HCT116 (cell line): ENCODE measurements at regions not wholly inside any gene's neighbourhood (a gene's known extent, or its start where the extent isn't known, plus 50 kb on each side); places are given as distances from the start of the nearest gene placed in this dataset.

Experiments
- ATAC-seq: fragments of 200-7000 bp; cut with Tn5 transposase; 2 replicates; pipeline ENCODE4 v1.9.1; 2020; ENCODE audit warnings: mild to moderate bottlenecking, moderate library complexity
- BruUV-seq: library from RNA; stranded (reverse); fragments of 400-500 nt; replicated peaks from 2 replicates; lab custom pipeline; 2021; lab: Mats Ljungman, UMichigan
- CTCF ChIA-PET: fragments of 300-600 bp; sonication (Branson Sonifier 250); formaldehyde crosslinking; loops from one replicate; lab custom pipeline; 2021; ENCODE audit warnings: antibody characterized with exemption; lab: Charles Lee
- POLR2A ChIA-PET: fragments of 300-600, 350-600 bp; sonication (Branson Sonifier 250); formaldehyde crosslinking; loops from one replicate; lab custom pipeline; 2021; ENCODE audit warnings: antibody characterized with exemption; lab: Charles Lee
- RAD21 ChIA-PET, 2 experiments: fragments of 300-600 bp; sonication (Branson Sonifier 250); formaldehyde crosslinking; loops; one replicate each; lab custom pipeline; 2023; ENCODE audit warnings: low total read pairs in 2 of 2; ENCODE audit not compliant: uncharacterized antibody in 2 of 2, unreplicated experiment in 2 of 2, low non-redundant PET in 1 of 2; lab: Charles Lee
- DNase-seq: peaks from one replicate; pipeline ENCODE4 v3.0.0-alpha.2; 2010; ENCODE audit warnings: low read depth, low spot score
- H2AFZ ChIP-seq: fragments of 200-600 bp; shearing (Covaris generic), sonication (generic); 2 replicates; pipeline ENCODE4 v1.6.1; 2017; ENCODE audit warnings: low read depth, mixed run types, mixed read lengths, antibody characterized with exemption, low read length; ENCODE audit not compliant: poor library complexity, severe bottlenecking
- H3K27ac ChIP-seq: 2 replicates; pipeline ENCODE4 v1.5.1; 2012; ENCODE audit warnings: low read depth, low read length
- H3K27me3 ChIP-seq: fragments of 200-600 bp; sonication (generic); 2 replicates; pipeline ENCODE4 v1.6.1; 2016; ENCODE audit warnings: mixed run types, low read length, mixed read lengths; ENCODE audit not compliant: insufficient read depth
- H3K36me3 ChIP-seq, 2 experiments: fragments of 200-500 bp in 1 of 2; fragments of 200-600 bp in 1 of 2; sonication (Bioruptor generic) in 1 of 2; sonication (generic) in 1 of 2; 2 replicates each; pipeline versions ENCODE4 v1.5.1 to v1.6.1; 2014 to 2016; ENCODE audit warnings: low read length in 2 of 2, inconsistent platforms in 1 of 2, mixed read lengths in 1 of 2, mixed run types in 1 of 2; ENCODE audit not compliant: insufficient read depth in 2 of 2, control insufficient read depth in 1 of 2
- H3K4me1 ChIP-seq, 2 experiments: fragments of 200-600 bp in 1 of 2; sonication (generic) in 1 of 2; 2 replicates each; pipeline versions ENCODE4 v1.5.1 to v1.6.1; 2012 to 2017; ENCODE audit warnings: low read length in 2 of 2, inconsistent platforms in 1 of 2, mild to moderate bottlenecking in 1 of 2, mixed read lengths in 1 of 2, mixed run types in 1 of 2, moderate library complexity in 1 of 2; ENCODE audit not compliant: insufficient read depth in 2 of 2, control insufficient read depth in 1 of 2
- H3K4me2 ChIP-seq: fragments of 200-600 bp; sonication (generic); 2 replicates; pipeline ENCODE4 v1.6.1; 2017; ENCODE audit warnings: mixed run types, low read length, mixed read lengths
- H3K4me3 ChIP-seq, 2 experiments: fragments of 200-600 bp in 1 of 2; sonication (generic) in 1 of 2; replicated peaks in 1 of 2; 2 replicates each; pipeline ENCODE4 v1.5.1; 2011 to 2016; ENCODE audit warnings: low read length in 2 of 2, control low read depth in 1 of 2, low read depth in 1 of 2, mild to moderate bottlenecking in 1 of 2, mixed read lengths in 1 of 2, mixed run types in 1 of 2
- H3K79me2 ChIP-seq: fragments of 200-600 bp; sonication (generic); 2 replicates; pipeline ENCODE4 v1.6.1; 2017; ENCODE audit warnings: mild to moderate bottlenecking, mixed run types, low read length, moderate library complexity, mixed read lengths; ENCODE audit not compliant: insufficient read depth
- H3K9ac ChIP-seq: fragments of 200-600 bp; sonication (generic); 2 replicates; pipeline ENCODE4 v1.6.1; 2016; ENCODE audit warnings: low read length, mixed read lengths
- H3K9me2 ChIP-seq: fragments of 200-600 bp; sonication (generic), shearing (Covaris generic); 2 replicates; pipeline ENCODE4 v1.6.1; 2017; ENCODE audit warnings: mixed run types, mild to moderate bottlenecking, moderate library complexity; ENCODE audit not compliant: insufficient read depth
- H3K9me3 ChIP-seq, 2 experiments: fragments of 200-500 bp in 1 of 2; fragments of 200-600 bp in 1 of 2; sonication (Bioruptor generic) in 1 of 2; sonication (generic) in 1 of 2; 2 replicates each; pipeline ENCODE4 v1.6.1; 2014 to 2017; ENCODE audit warnings: low read length in 2 of 2, mixed read lengths in 2 of 2, inconsistent platforms in 1 of 2, low read depth in 1 of 2, mild to moderate bottlenecking in 1 of 2, mixed run types in 1 of 2, moderate library complexity in 1 of 2; ENCODE audit not compliant: control insufficient read depth in 1 of 2, insufficient read depth in 1 of 2
- H4K20me1 ChIP-seq: fragments of 200-600 bp; sonication (generic), shearing (Covaris generic); 2 replicates; pipeline ENCODE4 v1.6.1; 2017; ENCODE audit warnings: mixed run types, mild to moderate bottlenecking, moderate library complexity; ENCODE audit not compliant: insufficient read depth
- CBX3 ChIP-seq: IDR thresholded peaks from 2 replicates; pipeline ENCODE4 v1.6.1; 2012; ENCODE audit warnings: low read depth
- CEBPB ChIP-seq: IDR thresholded peaks from 2 replicates; pipeline ENCODE4 v1.6.1; 2012; ENCODE audit warnings: low read depth
- EGR1 ChIP-seq: IDR thresholded peaks from 2 replicates; pipeline ENCODE4 v1.6.1; 2012; ENCODE audit warnings: low read depth
- EZH2 ChIP-seq: fragments of 200-600 bp; sonication (generic); IDR thresholded peaks from 2 replicates; pipeline ENCODE4 v1.6.1; 2017; ENCODE audit warnings: antibody characterized with exemption, mixed run types
- EZH2phosphoT487 ChIP-seq: fragments of 200-600 bp; IDR thresholded peaks from 2 replicates; pipeline ENCODE4 v1.6.1; 2018; ENCODE audit warnings: antibody characterized with exemption, borderline replicate concordance
- FOSL1 ChIP-seq: IDR thresholded peaks from 2 replicates; pipeline ENCODE4 v1.6.1; 2012; ENCODE audit warnings: low read depth
- JUND ChIP-seq: IDR thresholded peaks from 2 replicates; pipeline ENCODE4 v1.6.1; 2012
- POLR2A ChIP-seq: IDR thresholded peaks from 2 replicates; pipeline ENCODE4 v1.7.0; 2011; ENCODE audit warnings: borderline replicate concordance; ENCODE audit not compliant: insufficient read depth, insufficient read length; ENCODE audit errors: extremely low read depth
- POLR2AphosphoS5 ChIP-seq: IDR thresholded peaks from 2 replicates; pipeline ENCODE4 v1.6.1; 2011; ENCODE audit warnings: mild to moderate bottlenecking, low read depth, low read length, moderate library complexity
- RAD21 ChIP-seq: IDR thresholded peaks from 2 replicates; pipeline ENCODE4 v1.6.1; 2012; ENCODE audit warnings: low read depth, mild to moderate bottlenecking
- SIN3A ChIP-seq: IDR thresholded peaks from 2 replicates; pipeline ENCODE4 v1.6.1; 2012; ENCODE audit warnings: low read depth
- SP1 ChIP-seq: IDR thresholded peaks from 2 replicates; pipeline ENCODE4 v1.6.1; 2012; ENCODE audit warnings: low read depth
- SRF ChIP-seq: IDR thresholded peaks from 2 replicates; pipeline ENCODE4 v1.6.1; 2012; ENCODE audit warnings: low read depth
- TCF7L2 ChIP-seq: IDR thresholded peaks from 2 replicates; pipeline ENCODE4 v1.7.0; 2011; ENCODE audit warnings: borderline replicate concordance, inconsistent platforms; ENCODE audit not compliant: insufficient read depth, insufficient read length; ENCODE audit errors: extremely low read depth
- YY1 ChIP-seq: IDR thresholded peaks from 2 replicates; pipeline ENCODE4 v1.6.1; 2011; ENCODE audit warnings: low read length, low read depth, moderate library complexity, mild to moderate bottlenecking; ENCODE audit not compliant: insufficient replicate concordance; ENCODE audit errors: extremely low read depth
- intact Hi-C: fragments of 100-400 bp; cut with micrococcal nuclease; formaldehyde crosslinking; loops from 2 replicates; pipeline ENCODE4 v1.10.0; 2022
- TF ChIP-seq, protein P1 (sequence below): IDR thresholded peaks from 2 replicates; pipeline ENCODE4 v1.6.1; 2012
- TF ChIP-seq, protein P2 (sequence below), 3 experiments: fragments of 200-600 bp in 1 of 3; sonication (generic) in 1 of 3; IDR thresholded peaks in 2 of 3; conservative IDR thresholded peaks in 1 of 3; 2 replicates each; pipeline ENCODE4 v1.5.1; 2012 to 2017; ENCODE audit warnings: low read depth in 2 of 3, low read length in 2 of 3, antibody characterized with exemption in 1 of 3, borderline replicate concordance in 1 of 3, control low read depth in 1 of 3, mild to moderate bottlenecking in 1 of 3, mixed read lengths in 1 of 3, mixed run types in 1 of 3, moderate library complexity in 1 of 3; ENCODE audit not compliant: insufficient read depth in 1 of 3
- TF ChIP-seq, protein P3 (sequence below): IDR thresholded peaks from 2 replicates; pipeline ENCODE4 v1.6.1; 2012
- TF ChIP-seq, protein P4 (sequence below): IDR thresholded peaks from 2 replicates; pipeline ENCODE4 v1.6.1; 2012; ENCODE audit warnings: low read depth
- TF ChIP-seq, protein P5 (sequence below): IDR thresholded peaks from 2 replicates; pipeline ENCODE4 v1.6.1; 2011; ENCODE audit warnings: mild to moderate bottlenecking, low read length, moderate library complexity; ENCODE audit not compliant: insufficient replicate concordance; ENCODE audit errors: extremely low read depth

DNA sequence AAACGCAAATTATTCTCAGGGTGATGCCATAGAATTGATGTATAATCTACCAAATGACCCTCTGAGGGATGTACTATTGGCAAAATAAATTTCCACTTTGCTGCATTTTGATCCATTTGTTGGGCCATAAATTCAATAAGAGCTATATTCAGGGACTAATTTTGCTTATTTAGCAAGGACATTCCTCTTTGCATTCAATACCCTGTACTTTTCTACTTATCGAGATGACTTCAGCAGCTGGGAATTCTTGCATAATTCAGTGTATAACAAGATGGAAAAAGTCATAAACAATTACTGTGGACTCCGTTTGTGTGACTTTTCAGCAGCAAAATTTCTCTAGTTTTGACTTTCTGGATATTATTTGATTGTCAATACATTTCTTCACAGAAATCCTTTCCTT is 744.7 kb upstream of the CCDC179 start:
- H4K20me1 ChIP-seq, result no peaks in the 10 kb centered on the region
- BruUV-seq, result no TSS peak
- no peaks in the 10 kb centered on the region for H3K9me2 ChIP-seq
- no peaks in the 10 kb centered on the region for H3K79me2 ChIP-seq
- H3K9ac ChIP-seq, result no peak overlapping the region
- H3K27me3 ChIP-seq, result no peaks in the 10 kb centered on the region
- peaks cover 7 to 18% of the 10 kb centered on the region in 2 experiments; a peak in 3 of 4 replicates for H3K9me3 ChIP-seq
- ATAC-seq (no peak), DNase-seq (no peak)
- POLR2A ChIA-PET, result no interaction called here
- H2AFZ ChIP-seq, result no peak overlapping the region
- CTCF ChIA-PET, result no interaction called here
- RAD21 ChIA-PET, result no interaction called here
- no peak overlapping the region for H3K27ac ChIP-seq
- H3K4me2 ChIP-seq, result no peak overlapping the region
- intact Hi-C loops, result no loop called here
- no peak for TF ChIP-seq SP1
- TF ChIP-seq, protein P1, sequence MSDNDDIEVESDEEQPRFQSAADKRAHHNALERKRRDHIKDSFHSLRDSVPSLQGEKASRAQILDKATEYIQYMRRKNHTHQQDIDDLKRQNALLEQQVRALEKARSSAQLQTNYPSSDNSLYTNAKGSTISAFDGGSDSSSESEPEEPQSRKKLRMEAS, result no peak
- TF ChIP-seq, protein P2, sequence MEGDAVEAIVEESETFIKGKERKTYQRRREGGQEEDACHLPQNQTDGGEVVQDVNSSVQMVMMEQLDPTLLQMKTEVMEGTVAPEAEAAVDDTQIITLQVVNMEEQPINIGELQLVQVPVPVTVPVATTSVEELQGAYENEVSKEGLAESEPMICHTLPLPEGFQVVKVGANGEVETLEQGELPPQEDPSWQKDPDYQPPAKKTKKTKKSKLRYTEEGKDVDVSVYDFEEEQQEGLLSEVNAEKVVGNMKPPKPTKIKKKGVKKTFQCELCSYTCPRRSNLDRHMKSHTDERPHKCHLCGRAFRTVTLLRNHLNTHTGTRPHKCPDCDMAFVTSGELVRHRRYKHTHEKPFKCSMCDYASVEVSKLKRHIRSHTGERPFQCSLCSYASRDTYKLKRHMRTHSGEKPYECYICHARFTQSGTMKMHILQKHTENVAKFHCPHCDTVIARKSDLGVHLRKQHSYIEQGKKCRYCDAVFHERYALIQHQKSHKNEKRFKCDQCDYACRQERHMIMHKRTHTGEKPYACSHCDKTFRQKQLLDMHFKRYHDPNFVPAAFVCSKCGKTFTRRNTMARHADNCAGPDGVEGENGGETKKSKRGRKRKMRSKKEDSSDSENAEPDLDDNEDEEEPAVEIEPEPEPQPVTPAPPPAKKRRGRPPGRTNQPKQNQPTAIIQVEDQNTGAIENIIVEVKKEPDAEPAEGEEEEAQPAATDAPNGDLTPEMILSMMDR (IDR thresholded peaks at IDR 0.05 in 2 of 3, conservative IDR thresholded peaks at IDR 0.05 in 1 of 3; ENCODE audit: borderline replicate concordance in 1 of 3, insufficient read depth in 1 of 3, low read depth in 2 of 3, low read length in 2 of 3), result no peak
- no peak for TF ChIP-seq SIN3A
- no peak for TF ChIP-seq FOSL1
- TF ChIP-seq, protein P3, sequence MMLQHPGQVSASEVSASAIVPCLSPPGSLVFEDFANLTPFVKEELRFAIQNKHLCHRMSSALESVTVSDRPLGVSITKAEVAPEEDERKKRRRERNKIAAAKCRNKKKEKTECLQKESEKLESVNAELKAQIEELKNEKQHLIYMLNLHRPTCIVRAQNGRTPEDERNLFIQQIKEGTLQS, result no peak
- TF ChIP-seq, protein P4, sequence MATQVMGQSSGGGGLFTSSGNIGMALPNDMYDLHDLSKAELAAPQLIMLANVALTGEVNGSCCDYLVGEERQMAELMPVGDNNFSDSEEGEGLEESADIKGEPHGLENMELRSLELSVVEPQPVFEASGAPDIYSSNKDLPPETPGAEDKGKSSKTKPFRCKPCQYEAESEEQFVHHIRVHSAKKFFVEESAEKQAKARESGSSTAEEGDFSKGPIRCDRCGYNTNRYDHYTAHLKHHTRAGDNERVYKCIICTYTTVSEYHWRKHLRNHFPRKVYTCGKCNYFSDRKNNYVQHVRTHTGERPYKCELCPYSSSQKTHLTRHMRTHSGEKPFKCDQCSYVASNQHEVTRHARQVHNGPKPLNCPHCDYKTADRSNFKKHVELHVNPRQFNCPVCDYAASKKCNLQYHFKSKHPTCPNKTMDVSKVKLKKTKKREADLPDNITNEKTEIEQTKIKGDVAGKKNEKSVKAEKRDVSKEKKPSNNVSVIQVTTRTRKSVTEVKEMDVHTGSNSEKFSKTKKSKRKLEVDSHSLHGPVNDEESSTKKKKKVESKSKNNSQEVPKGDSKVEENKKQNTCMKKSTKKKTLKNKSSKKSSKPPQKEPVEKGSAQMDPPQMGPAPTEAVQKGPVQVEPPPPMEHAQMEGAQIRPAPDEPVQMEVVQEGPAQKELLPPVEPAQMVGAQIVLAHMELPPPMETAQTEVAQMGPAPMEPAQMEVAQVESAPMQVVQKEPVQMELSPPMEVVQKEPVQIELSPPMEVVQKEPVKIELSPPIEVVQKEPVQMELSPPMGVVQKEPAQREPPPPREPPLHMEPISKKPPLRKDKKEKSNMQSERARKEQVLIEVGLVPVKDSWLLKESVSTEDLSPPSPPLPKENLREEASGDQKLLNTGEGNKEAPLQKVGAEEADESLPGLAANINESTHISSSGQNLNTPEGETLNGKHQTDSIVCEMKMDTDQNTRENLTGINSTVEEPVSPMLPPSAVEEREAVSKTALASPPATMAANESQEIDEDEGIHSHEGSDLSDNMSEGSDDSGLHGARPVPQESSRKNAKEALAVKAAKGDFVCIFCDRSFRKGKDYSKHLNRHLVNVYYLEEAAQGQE, result no peak
- no peak for TF ChIP-seq POLR2A
- no peak for TF ChIP-seq JUND
- TF ChIP-seq RAD21, result no peak
- TF ChIP-seq POLR2AphosphoS5, result no peak
- no peak for TF ChIP-seq EGR1
- TF ChIP-seq TCF7L2, result no peak
- TF ChIP-seq CBX3, result no peak
- TF ChIP-seq YY1, result no peak
- TF ChIP-seq, protein P5, sequence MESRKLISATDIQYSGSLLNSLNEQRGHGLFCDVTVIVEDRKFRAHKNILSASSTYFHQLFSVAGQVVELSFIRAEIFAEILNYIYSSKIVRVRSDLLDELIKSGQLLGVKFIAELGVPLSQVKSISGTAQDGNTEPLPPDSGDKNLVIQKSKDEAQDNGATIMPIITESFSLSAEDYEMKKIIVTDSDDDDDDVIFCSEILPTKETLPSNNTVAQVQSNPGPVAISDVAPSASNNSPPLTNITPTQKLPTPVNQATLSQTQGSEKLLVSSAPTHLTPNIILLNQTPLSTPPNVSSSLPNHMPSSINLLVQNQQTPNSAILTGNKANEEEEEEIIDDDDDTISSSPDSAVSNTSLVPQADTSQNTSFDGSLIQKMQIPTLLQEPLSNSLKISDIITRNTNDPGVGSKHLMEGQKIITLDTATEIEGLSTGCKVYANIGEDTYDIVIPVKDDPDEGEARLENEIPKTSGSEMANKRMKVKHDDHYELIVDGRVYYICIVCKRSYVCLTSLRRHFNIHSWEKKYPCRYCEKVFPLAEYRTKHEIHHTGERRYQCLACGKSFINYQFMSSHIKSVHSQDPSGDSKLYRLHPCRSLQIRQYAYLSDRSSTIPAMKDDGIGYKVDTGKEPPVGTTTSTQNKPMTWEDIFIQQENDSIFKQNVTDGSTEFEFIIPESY, result no peak
- no peak for TF ChIP-seq EZH2
- no peak for TF ChIP-seq SRF
- TF ChIP-seq EZH2phosphoT487, result no peak
- TF ChIP-seq CEBPB, result no peak
- TF ChIP-seq, all 23 proteins: peak for 0
- Histone ChIP-seq H3K4me3 (no peak overlapping the region), H3K36me3 (no peaks in the 10 kb centered on the region), H3K4me1 (no peaks in the 10 kb centered on the region)
